ENCODE measurements at regions not wholly inside any gene's neighbourhood (a gene's known extent, or its start where the extent isn't known, plus 50 kb on each side); places are given as distances from the start of the nearest gene placed in this dataset.
"Not testable (repeated sequence)": the region's sequence is repeated elsewhere in the genome, so short reads cannot be mapped to it uniquely, and the experiment has no call there.

GRCh38 chr13:58202099-58202498, 570.6 kb downstream of the PCDH17 start:
- no peak for DNase-seq

DNA sequence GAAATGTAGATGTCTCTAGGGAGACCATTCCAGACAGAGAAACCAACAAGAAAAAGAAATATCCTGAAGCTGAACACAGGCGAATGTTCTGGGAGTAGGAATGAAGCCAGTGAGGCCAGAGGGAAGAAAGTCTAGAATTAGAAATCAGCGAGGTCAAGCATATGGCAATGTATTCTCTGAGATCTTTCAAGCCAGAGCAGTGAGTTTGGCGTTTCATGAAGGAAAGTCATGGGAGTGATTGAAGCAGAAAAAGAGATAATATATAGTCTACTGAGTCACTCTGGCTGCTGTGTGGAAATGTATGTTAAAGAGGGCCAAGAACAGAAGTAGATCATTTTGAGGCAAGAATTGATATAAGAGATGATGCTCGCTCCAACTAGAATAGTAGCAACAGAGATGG, 576.0 kb downstream of the PCDH17 start:
- no peak for DNase-seq

- DNase-seq = no peak
These were observed 603.9 kb downstream of the PCDH17 start for GRCh38 chr13:58235454-58235853.

- no peak for DNase-seq
These were observed 607.6 kb downstream of the PCDH17 start for GRCh38 chr13:58238972-58239773.

DNA sequence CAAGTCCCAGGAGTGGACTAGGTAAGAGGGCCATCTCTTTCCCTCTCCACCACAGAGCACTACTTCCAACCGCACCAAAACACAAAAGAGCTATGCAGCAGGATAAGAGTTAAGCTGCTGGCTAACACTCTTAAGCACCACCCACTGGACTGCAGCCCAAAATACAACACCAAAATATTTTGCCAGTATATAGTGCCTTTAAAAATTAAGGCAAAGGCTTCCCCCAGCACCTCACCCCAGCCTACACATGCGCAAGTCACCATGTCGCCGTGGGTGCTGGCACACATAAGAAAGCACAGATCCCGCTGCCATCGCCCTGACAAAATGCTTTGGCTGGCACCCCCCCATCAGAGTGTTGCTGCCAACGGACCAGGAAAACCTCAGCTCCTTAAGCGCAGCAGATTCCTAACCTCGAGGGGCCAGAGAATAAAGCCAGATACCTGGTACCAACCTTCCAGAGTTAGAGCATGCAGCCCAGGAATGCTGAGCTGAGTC, 608.3 kb downstream of the PCDH17 start:
- DNase-seq = no peak

DNA sequence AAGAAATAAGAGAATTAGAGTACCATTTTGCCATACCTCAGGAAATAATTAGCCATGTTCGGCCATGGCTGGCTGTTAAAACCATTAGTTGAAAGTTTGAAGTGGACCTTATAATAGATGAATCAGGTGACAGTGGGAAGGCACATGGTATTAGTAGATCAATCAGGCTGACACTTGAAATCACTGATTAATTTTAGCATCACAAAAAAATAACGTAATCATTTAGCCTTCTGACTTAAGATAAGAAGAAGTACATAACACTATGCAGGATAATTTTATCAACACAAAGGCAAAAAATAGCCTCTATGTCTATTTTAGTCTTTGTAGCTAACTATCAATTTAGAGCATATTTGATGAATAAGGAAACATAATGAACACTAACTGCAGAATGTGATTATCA, 615.5 kb downstream of the PCDH17 start:
- no peak for DNase-seq

GRCh38 chr13:58254943-58255342, 623.4 kb downstream of the PCDH17 start:
- no peak for DNase-seq

- DNase-seq = no peak
These were observed 634.7 kb downstream of the PCDH17 start for GRCh38 chr13:58266271-58266670.

- DNase-seq = no peak
These were observed 667.1 kb downstream of the PCDH17 start for GRCh38 chr13:58298556-58299135.

- DNase-seq = no peak
These were observed 668.7 kb downstream of the PCDH17 start for GRCh38 chr13:58300224-58300623.

DNA sequence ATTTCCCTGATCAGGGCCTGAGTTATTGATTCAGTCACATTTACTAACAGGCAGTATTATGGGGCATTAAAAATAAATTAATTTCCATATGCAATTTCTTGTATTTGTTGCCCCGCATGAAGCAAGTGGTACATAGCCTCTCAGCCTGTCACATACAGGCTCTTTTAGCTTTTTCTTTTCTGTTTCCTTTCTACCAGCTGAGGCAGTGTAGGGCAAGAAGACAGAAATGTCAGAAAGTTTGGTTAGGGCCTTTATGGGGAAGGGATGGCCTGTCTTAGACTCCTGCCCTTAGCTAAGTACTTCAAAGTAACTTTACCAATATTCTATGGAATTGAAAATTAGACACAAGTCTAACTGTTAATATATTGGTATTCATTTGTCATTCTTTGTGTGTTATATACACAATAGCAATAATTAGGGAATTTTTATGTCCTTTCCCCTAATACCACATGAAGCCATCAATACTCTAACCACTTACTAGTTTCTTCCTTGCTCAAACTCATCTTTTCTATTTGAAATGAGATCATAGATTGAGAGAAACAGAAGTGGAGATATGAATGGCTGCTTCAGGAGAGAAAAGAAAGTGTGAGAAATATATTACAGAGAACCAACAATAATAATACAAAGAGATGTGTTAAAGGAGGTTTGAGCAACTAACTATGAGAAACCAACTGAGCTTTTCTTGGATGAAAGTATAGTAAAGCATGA, 669.6 kb downstream of the PCDH17 start:
- no peak for DNase-seq

GRCh38 chr13:58302349-58302748, 670.8 kb downstream of the PCDH17 start:
- no peak for DNase-seq

GRCh38 chr13:58306062-58306461, 674.5 kb downstream of the PCDH17 start:
- no peak for DNase-seq

DNA sequence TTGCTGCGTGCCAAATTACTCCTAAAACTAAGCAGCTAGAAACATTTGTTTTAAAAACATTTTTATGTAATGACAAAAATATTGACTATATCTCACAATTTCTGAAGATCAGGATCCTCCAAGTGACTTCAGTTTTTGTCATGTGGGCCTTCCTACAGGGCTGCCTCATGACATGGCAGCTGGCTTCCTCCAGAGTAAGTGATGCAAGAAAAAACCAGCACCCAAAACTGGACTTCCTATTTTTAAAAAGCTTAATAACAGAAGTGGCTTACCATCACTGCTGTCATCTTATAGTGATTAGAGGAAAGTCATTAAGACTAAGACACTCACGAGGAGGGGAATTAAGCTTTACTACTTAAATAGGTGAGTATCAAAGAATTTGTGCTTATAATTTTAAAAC, 681.7 kb downstream of the PCDH17 start:
- DNase-seq = no peak

DNA sequence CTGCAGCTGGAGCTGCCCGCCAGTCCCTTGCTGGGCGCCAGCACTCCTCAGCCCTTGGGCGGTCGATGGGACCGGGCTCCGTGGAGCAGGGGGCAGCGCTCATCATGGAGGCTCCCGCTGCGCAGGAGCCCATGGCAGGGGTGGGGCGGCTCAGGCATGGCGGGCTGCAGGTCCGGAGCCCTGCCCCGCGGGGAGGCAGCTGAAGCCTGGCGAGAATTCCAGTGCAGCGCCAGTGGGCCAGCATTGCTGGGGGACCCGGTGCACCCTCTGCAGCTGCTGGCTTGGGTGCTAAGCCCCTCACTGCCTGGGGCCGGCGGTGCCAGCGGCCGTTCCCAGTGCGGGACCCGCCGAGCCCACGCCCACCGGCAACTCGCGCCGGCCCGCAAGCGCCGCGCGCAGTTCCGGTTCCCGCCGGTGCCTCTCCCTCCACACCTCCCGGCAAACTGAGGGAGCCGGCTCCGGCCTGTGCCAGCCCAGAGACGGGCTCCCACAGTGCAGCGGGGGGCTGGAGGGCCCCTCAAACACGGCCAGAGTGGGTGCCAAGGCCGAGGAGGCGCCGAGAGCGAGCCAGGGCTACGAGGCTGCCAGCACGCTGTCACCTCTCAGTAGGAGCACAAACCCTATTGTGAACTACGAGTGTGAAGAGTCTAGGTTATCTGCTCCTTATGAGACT, 687.1 kb downstream of the PCDH17 start:
- no peak for DNase-seq

GRCh38 chr13:58324161-58324560, 692.6 kb downstream of the PCDH17 start:
- no peak for DNase-seq

DNA sequence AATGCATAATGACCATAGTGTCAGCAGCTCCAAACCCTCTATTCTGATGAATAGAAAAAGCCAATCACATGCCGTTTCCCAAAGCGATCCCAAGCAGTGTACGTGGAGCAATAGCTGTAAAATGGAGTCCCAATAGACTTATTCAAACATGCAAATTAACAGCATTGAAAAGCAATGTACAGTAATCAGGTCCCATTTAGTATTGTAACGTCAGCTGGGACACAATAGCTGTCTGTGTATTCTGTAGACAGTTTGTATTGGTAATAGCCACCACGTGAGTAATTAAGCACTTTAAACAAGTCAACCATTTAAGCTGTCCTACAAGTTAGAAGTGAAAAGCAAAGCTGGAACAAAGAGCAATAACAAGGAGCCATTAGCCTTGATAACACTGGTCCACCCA, 698.2 kb downstream of the PCDH17 start:
- no peak for DNase-seq

DNA sequence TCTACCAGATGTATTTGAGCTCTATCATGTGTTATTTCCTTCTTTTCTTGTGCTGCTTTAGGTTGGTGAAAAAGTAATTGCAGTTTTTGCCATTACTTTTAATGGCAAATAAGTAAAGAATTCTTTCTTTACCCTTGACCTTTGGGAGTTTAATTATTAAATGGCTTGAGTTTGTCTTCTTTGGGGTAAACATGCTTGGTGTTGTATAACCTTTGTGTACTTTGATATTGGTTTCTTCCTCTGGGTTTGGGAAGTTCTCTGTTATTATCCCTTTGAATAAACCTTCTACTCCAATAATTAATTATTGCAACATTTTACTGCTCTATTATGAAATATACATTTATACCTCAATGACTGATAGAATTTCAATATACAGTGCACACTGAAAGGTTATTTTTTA, 709.4 kb downstream of the PCDH17 start:
- no peak for DNase-seq

- no peak for DNase-seq
These were observed 709.8 kb downstream of the PCDH17 start for GRCh38 chr13:58341318-58341717.

DNA sequence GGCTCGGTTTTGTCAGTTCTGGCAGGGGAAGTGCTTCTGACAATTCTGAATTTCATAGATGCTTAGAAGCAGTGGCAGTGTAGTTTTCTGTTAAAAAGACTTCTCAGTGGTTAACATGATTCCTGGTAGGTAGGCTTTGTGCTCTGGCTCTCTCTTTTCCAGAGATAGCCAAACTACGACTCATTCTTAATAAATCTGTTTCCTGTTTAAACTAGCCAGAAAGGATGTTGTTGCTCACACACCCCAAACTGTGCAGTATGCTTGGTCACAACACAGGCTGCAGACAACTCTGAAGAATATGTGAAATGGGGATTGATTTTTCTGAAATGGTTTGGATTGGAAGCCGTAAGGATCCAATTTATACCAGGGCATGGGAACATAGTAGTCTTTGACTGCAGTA, 711.5 kb downstream of the PCDH17 start:
- DNase-seq = no peak

GRCh38 chr13:58352100-58352499, 720.6 kb downstream of the PCDH17 start:
- not testable (repeated sequence) for DNase-seq

DNA sequence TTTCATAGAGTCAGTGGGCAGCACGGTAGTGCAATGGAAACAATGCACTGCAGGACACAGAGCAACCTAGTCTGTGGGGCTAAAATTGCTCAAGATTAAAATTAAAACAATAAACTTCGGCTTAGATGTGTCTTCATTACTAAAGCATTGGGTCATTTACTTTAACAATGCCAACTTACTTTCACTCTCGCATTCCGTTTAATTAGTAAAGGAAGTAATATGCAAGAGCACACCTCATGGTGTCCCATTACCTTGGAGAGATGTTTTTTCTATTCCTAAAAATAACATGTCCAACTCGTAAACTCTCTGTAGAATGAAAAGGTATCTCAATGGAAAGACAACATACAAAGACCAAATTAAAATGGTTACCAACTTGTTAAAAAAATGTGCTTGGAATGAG, 738.4 kb downstream of the PCDH17 start:
- DNase-seq = no peak

- no peak for DNase-seq
These were observed 744.8 kb downstream of the PCDH17 start for GRCh38 chr13:58376349-58376748.
